SK-N-SH (cell line): ENCODE measurements at regions not wholly inside any gene's neighbourhood (a gene's known extent, or its start where the extent isn't known, plus 50 kb on each side); places are given as distances from the start of the nearest gene placed in this dataset.

Experiments
- CTCF ChIP-seq: fragments of 200-600 bp; sonication (generic); IDR thresholded peaks from 2 replicates; pipeline ENCODE4 v1.6.1; 2017; ENCODE audit warnings: antibody characterized with exemption, mild to moderate bottlenecking, moderate library complexity
- ELF1 ChIP-seq: IDR thresholded peaks from 2 replicates; pipeline ENCODE4 v1.4.0; 2012
- EZH2phosphoT487 ChIP-seq: fragments of 200-600 bp; sonication (generic); IDR thresholded peaks from 2 replicates; pipeline ENCODE4 v1.6.1; 2017; ENCODE audit warnings: low read depth, mixed run types, mild to moderate bottlenecking, antibody characterized with exemption, moderate library complexity, borderline replicate concordance
- GABPA ChIP-seq: IDR thresholded peaks from 2 replicates; pipeline ENCODE4 v1.4.0; 2012; ENCODE audit warnings: low read depth, mild to moderate bottlenecking
- GATA2 ChIP-seq: sonication (generic); formaldehyde crosslinking; IDR thresholded peaks from 2 replicates; pipeline ENCODE4 v1.5.0; 2020; ENCODE audit warnings: mild to moderate bottlenecking, missing genetic modification reagents
- MXI1 ChIP-seq: IDR thresholded peaks from 2 replicates; pipeline ENCODE4 v1.6.1; 2012; ENCODE audit warnings: mild to moderate bottlenecking, low read depth, low read length, improper control_type of control experiment
- RAD21 ChIP-seq: IDR thresholded peaks from 2 replicates; pipeline ENCODE4 v1.6.1; 2012; ENCODE audit warnings: mild to moderate bottlenecking, low read length
- RCOR1 ChIP-seq: fragments of 150-350 bp; IDR thresholded peaks from 2 replicates; pipeline ENCODE4 v1.6.1; 2017; ENCODE audit warnings: antibody characterized with exemption, low read length
- RFX5 ChIP-seq: IDR thresholded peaks from 2 replicates; pipeline ENCODE4 v1.6.1; 2012; ENCODE audit warnings: mild to moderate bottlenecking, improper control_type of control experiment, low read length
- SIN3A ChIP-seq: IDR thresholded peaks from 2 replicates; pipeline ENCODE4 v1.6.1; 2012; ENCODE audit warnings: low read depth, mild to moderate bottlenecking, low read length, moderate library complexity, borderline replicate concordance
- ZBTB33 ChIP-seq: IDR thresholded peaks from 2 replicates; pipeline ENCODE4 v1.4.0; 2012; ENCODE audit warnings: low read depth, borderline replicate concordance
- TF ChIP-seq, protein P1 (sequence below): IDR thresholded peaks from 2 replicates; pipeline ENCODE4; 2012

- no peak for TF ChIP-seq CTCF
- no peak for TF ChIP-seq ZBTB33
- no peak for TF ChIP-seq SIN3A
- no peak for TF ChIP-seq RFX5
- TF ChIP-seq GABPA = no peak
- no peak for TF ChIP-seq RCOR1
- TF ChIP-seq ELF1 = no peak
- TF ChIP-seq, protein P1, sequence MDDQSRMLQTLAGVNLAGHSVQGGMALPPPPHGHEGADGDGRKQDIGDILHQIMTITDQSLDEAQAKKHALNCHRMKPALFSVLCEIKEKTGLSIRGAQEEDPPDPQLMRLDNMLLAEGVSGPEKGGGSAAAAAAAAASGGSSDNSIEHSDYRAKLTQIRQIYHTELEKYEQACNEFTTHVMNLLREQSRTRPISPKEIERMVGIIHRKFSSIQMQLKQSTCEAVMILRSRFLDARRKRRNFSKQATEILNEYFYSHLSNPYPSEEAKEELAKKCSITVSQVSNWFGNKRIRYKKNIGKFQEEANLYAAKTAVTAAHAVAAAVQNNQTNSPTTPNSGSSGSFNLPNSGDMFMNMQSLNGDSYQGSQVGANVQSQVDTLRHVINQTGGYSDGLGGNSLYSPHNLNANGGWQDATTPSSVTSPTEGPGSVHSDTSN = no peak
- no peak for TF ChIP-seq EZH2phosphoT487
- no peak for TF ChIP-seq GATA2 (CRISPR knock-in tag)
- no peak for TF ChIP-seq RAD21
- no peak for TF ChIP-seq MXI1
Measured at GRCh38 chr18:56044239-56044638, 456.2 kb upstream of the TCF4 start.
